ENCODE measurements at regions not wholly inside any gene's neighbourhood (a gene's known extent, or its start where the extent isn't known, plus 50 kb on each side); places are given as distances from the start of the nearest gene placed in this dataset.

DNA sequence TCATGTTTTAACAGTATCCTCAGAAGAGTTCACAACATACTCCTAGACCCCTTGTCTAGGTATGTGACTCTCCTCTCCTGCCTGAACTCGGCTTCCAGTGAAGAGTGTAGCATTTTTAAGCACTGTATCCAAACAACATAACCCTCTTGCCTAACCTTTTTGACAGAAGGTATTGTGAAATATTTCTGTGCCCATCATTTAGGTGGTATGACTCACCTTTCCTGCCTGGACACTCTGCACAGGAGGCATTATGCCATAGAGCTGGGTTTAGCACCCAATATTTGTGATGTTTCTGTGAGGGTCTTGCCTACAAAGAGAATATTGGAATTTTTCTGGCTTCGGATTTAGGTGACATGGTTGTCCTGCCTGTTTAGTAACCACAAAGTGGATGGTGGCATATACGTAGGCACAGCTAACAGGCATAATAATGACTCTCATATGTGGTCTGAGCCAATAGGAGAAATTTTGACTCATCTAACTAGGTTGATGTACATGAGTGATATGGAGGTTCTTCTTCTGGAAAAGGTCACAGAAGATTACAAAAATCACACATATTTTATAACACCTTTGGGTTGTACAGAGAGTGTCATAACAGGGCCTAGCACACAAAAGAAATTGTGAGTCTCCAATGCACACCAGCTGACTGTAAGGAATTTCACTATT is 1001.0 kb upstream of the TSPY4 start:
- Mint-ChIP-seq H3K27me3 (ENCODE audit: insufficient read depth, low read depth, poor library complexity) (no peaks in the 10 kb centered on the region), H3K4me1 (no peaks in the 10 kb centered on the region), H3K9me3 (peaks cover 16% of the 10 kb centered on the region), H3K36me3 (ENCODE audit: low read depth) (no peaks in the 10 kb centered on the region), H3K4me3 (no peak overlapping the region), H3K27ac (no peak overlapping the region)
- Histone ChIP-seq H2AFZ (no peak overlapping the region), H4K20me1 (replicated peaks; ENCODE audit: insufficient read depth) (no peaks in the 10 kb centered on the region), H3K4me3 (no peak overlapping the region), H3K79me2 (replicated peaks; ENCODE audit: insufficient read depth) (no peaks in the 10 kb centered on the region), H3F3A (replicated peaks; ENCODE audit: low read depth) (no peaks in the 10 kb centered on the region), H3K36me3 (ENCODE audit: insufficient read depth) (no peaks in the 10 kb centered on the region), H3K4me1 (ENCODE audit: insufficient read depth) (no peaks in the 10 kb centered on the region), H3K27me3 (ENCODE audit: insufficient read depth) (no peaks in the 10 kb centered on the region), H3K4me2 (no peak overlapping the region), H3K9me2 (ENCODE audit: insufficient read depth) (no peaks in the 10 kb centered on the region), H3K27ac (ENCODE audit: low read depth) (no peak overlapping the region)
- TF ChIP-seq, protein P1, sequence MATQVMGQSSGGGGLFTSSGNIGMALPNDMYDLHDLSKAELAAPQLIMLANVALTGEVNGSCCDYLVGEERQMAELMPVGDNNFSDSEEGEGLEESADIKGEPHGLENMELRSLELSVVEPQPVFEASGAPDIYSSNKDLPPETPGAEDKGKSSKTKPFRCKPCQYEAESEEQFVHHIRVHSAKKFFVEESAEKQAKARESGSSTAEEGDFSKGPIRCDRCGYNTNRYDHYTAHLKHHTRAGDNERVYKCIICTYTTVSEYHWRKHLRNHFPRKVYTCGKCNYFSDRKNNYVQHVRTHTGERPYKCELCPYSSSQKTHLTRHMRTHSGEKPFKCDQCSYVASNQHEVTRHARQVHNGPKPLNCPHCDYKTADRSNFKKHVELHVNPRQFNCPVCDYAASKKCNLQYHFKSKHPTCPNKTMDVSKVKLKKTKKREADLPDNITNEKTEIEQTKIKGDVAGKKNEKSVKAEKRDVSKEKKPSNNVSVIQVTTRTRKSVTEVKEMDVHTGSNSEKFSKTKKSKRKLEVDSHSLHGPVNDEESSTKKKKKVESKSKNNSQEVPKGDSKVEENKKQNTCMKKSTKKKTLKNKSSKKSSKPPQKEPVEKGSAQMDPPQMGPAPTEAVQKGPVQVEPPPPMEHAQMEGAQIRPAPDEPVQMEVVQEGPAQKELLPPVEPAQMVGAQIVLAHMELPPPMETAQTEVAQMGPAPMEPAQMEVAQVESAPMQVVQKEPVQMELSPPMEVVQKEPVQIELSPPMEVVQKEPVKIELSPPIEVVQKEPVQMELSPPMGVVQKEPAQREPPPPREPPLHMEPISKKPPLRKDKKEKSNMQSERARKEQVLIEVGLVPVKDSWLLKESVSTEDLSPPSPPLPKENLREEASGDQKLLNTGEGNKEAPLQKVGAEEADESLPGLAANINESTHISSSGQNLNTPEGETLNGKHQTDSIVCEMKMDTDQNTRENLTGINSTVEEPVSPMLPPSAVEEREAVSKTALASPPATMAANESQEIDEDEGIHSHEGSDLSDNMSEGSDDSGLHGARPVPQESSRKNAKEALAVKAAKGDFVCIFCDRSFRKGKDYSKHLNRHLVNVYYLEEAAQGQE (IDR thresholded peaks at IDR 0.05; ENCODE audit: unreplicated experiment): no peak
- TF ChIP-seq JUNB (IDR thresholded peaks at IDR 0.05; ENCODE audit: unreplicated experiment): no peak
- TF ChIP-seq CREB1 (CRISPR knock-in tag; IDR thresholded peaks at IDR 0.05; ENCODE audit: low read depth): no peak
- TF ChIP-seq ZNF114 (CRISPR knock-in tag; IDR thresholded peaks at IDR 0.05): no peak
- no peak for TF ChIP-seq EZH2 (IDR thresholded peaks at IDR 0.05; ENCODE audit: low read depth, unreplicated experiment)
- no peak for TF ChIP-seq POLR2AphosphoS5 (IDR thresholded peaks at IDR 0.05; ENCODE audit: low read depth)
- TF ChIP-seq EZH2phosphoT487 (IDR thresholded peaks at IDR 0.05; ENCODE audit: unreplicated experiment): no peak
- TF ChIP-seq, protein P2, sequence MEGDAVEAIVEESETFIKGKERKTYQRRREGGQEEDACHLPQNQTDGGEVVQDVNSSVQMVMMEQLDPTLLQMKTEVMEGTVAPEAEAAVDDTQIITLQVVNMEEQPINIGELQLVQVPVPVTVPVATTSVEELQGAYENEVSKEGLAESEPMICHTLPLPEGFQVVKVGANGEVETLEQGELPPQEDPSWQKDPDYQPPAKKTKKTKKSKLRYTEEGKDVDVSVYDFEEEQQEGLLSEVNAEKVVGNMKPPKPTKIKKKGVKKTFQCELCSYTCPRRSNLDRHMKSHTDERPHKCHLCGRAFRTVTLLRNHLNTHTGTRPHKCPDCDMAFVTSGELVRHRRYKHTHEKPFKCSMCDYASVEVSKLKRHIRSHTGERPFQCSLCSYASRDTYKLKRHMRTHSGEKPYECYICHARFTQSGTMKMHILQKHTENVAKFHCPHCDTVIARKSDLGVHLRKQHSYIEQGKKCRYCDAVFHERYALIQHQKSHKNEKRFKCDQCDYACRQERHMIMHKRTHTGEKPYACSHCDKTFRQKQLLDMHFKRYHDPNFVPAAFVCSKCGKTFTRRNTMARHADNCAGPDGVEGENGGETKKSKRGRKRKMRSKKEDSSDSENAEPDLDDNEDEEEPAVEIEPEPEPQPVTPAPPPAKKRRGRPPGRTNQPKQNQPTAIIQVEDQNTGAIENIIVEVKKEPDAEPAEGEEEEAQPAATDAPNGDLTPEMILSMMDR (conservative IDR thresholded peaks at IDR 0.05; ENCODE audit: low read depth in 2 of 2): no peak
- TF ChIP-seq STAT1 (IDR thresholded peaks at IDR 0.05; ENCODE audit: unreplicated experiment): no peak
- no peak for TF ChIP-seq ZNF331 (CRISPR knock-in tag; IDR thresholded peaks at IDR 0.05; ENCODE audit: low read depth)
- TF ChIP-seq, protein P3, sequence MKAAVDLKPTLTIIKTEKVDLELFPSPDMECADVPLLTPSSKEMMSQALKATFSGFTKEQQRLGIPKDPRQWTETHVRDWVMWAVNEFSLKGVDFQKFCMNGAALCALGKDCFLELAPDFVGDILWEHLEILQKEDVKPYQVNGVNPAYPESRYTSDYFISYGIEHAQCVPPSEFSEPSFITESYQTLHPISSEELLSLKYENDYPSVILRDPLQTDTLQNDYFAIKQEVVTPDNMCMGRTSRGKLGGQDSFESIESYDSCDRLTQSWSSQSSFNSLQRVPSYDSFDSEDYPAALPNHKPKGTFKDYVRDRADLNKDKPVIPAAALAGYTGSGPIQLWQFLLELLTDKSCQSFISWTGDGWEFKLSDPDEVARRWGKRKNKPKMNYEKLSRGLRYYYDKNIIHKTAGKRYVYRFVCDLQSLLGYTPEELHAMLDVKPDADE (IDR thresholded peaks at IDR 0.05): no peak
- TF ChIP-seq, protein P4, sequence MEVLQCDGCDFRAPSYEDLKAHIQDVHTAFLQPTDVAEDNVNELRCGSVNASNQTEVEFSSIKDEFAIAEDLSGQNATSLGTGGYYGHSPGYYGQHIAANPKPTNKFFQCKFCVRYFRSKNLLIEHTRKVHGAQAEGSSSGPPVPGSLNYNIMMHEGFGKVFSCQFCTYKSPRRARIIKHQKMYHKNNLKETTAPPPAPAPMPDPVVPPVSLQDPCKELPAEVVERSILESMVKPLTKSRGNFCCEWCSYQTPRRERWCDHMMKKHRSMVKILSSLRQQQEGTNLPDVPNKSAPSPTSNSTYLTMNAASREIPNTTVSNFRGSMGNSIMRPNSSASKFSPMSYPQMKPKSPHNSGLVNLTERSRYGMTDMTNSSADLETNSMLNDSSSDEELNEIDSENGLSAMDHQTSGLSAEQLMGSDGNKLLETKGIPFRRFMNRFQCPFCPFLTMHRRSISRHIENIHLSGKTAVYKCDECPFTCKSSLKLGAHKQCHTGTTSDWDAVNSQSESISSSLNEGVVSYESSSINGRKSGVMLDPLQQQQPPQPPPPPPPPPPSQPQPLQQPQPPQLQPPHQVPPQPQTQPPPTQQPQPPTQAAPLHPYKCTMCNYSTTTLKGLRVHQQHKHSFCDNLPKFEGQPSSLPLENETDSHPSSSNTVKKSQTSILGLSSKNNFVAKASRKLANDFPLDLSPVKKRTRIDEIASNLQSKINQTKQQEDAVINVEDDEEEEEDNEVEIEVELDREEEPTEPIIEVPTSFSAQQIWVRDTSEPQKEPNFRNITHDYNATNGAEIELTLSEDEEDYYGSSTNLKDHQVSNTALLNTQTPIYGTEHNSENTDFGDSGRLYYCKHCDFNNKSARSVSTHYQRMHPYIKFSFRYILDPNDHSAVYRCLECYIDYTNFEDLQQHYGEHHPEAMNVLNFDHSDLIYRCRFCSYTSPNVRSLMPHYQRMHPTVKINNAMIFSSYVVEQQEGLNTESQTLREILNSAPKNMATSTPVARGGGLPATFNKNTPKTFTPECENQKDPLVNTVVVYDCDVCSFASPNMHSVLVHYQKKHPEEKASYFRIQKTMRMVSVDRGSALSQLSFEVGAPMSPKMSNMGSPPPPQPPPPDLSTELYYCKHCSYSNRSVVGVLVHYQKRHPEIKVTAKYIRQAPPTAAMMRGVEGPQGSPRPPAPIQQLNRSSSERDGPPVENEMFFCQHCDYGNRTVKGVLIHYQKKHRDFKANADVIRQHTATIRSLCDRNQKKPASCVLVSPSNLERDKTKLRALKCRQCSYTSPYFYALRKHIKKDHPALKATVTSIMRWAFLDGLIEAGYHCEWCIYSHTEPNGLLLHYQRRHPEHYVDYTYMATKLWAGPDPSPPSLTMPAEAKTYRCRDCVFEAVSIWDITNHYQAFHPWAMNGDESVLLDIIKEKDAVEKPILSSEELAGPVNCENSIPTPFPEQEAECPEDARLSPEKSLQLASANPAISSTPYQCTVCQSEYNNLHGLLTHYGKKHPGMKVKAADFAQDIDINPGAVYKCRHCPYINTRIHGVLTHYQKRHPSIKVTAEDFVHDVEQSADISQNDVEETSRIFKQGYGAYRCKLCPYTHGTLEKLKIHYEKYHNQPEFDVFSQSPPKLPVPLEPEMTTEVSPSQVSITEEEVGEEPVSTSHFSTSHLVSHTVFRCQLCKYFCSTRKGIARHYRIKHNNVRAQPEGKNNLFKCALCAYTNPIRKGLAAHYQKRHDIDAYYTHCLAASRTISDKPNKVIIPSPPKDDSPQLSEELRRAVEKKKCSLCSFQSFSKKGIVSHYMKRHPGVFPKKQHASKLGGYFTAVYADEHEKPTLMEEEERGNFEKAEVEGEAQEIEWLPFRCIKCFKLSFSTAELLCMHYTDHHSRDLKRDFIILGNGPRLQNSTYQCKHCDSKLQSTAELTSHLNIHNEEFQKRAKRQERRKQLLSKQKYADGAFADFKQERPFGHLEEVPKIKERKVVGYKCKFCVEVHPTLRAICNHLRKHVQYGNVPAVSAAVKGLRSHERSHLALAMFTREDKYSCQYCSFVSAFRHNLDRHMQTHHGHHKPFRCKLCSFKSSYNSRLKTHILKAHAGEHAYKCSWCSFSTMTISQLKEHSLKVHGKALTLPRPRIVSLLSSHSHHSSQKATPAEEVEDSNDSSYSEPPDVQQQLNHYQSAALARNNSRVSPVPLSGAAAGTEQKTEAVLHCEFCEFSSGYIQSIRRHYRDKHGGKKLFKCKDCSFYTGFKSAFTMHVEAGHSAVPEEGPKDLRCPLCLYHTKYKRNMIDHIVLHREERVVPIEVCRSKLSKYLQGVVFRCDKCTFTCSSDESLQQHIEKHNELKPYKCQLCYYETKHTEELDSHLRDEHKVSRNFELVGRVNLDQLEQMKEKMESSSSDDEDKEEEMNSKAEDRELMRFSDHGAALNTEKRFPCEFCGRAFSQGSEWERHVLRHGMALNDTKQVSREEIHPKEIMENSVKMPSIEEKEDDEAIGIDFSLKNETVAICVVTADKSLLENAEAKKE (CRISPR knock-in tag; IDR thresholded peaks at IDR 0.05): no peak
- TF ChIP-seq NANOG (IDR thresholded peaks at IDR 0.05; ENCODE audit: borderline replicate concordance): no peak
- DNase-seq (ENCODE audit: low spot score) (no peak), ATAC-seq (no peak)
